Activated T-cell treated with anti-CD3 and anti-CD28 coated beads, Interleukin-2, amount 50 U/mL, for 1 hour (primary cell): ENCODE measurements at regions not wholly inside any gene's neighbourhood (a gene's known extent, or its start where the extent isn't known, plus 50 kb on each side); places are given as distances from the start of the nearest gene placed in this dataset.

ENCODE experiments used
- DNase-seq: peaks from one replicate; pipeline ENCODE4 v3.0.0-alpha.2; 2020

DNA sequence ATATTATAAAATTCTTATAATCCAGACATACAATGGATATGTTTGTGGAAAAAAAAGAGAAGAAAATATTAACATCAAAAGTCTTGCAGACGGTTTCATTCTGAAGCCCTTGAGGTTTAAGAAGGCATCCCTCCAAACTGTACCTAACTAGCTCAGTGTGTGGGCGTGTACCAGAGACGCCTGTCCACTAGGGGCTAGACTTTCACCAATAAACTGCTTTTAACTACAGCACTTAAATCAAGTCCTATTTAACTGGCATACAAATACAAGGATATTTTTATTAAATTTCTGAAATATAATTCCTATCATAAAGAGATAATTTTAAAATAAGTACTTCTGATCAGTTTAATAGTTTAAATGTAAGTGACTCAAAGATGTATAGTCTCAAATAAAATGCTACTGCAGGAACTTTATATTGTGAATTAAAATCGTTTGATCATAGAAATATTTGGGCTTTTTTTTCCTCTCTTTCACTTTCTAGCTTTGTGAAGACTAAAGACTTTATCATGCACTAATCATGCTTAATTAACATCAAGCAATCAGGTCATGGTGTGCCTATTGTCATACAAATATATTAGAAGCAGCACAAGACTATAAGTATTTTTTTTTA lies 437.7 kb downstream of the SATB2 start:
- no peak for DNase-seq

GRCh38 chr2:199018826-199019225 lies 438.9 kb downstream of the SATB2 start:
- DNase-seq: no peak

GRCh38 chr2:199015072-199015471 lies 442.7 kb downstream of the SATB2 start:
- DNase-seq: no peak

- no peak for DNase-seq
Measured at GRCh38 chr2:199014226-199014625, 443.5 kb downstream of the SATB2 start.

DNA sequence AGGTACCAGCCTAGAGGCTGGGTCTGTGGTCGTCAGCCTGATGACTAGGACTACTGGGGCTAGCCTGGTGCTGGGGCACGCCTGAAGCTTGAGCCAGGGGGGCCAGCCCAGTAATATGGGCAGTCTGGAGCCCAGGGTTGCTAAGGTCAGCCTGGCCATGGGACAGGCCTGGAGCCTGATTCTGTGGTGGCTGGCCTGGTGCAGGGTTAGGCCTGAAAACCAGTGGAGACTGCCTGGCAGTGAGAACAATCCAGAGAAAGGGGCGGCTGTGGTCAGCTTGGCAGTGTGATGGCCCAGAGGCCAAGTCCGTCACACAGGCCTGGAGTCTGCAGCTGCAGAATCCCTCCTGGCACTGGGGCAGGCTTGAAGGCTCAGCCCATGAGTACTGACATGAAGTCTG lies 445.8 kb downstream of the SATB2 start:
- DNase-seq: no peak

- no peak for DNase-seq
Measured at GRCh38 chr2:198994678-198995077, 463.1 kb downstream of the SATB2 start.

- DNase-seq: no peak
Measured at GRCh38 chr2:198991431-198991830, 466.3 kb downstream of the SATB2 start.

DNA sequence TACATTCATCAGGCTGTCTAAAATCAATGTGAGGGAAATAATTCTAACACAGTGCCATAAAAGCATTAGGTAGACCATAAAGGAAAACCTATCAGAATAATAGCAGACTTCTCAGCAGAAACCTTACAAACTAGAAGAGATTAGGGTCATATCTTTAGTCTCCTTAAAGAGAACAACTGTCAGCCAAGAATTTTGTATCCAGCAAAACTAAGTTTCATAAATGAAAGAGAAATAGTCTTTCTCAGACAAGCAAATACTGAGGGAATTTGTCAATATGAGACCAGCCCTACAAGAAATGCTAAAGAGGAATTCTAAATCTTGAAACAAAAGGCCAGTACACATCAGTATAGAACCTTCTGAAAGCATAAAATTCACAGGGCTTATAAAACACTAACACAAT lies 482.0 kb downstream of the SATB2 start:
- DNase-seq: no peak

GRCh38 chr2:198973785-198974184 lies 484.0 kb downstream of the SATB2 start:
- DNase-seq: no peak

DNA sequence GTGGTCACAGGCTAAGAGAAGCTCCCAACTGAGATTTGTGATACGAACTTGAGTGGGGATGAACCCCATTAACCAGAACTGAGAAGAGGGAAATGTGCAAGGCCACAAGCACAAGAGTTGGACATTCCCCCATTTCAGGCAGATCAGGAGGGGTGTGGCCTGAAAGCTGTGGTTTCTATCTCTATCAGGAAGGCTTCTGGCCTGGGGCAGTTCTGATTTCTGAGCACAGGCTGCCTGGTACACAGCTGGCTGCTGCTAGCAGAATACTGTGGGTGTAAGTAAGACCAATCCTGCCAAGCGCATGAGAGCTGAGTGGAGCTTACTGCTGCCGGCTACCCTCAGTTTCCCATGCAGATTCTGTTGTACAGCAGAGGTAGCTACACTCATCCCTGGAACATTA lies 484.6 kb downstream of the SATB2 start:
- no peak for DNase-seq

DNA sequence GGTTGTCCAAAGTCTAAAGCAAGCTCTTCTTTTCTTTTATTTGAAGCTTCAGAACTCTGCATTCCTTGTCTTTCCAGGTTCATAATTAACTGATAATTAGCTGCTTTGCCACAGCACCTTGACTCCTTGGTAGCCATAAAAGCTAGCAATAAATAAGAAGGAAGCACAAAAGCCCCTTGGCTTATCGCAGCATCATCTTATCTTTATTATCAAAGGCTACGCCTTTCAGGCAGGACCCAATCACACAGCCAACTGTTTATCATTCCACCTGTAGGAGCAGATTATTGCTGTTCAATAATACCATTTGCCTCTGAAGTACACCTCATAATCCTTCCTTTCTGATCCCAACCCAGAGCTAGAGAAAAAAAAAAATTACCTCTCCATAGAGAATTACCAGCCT lies 489.2 kb downstream of the SATB2 start:
- DNase-seq: no peak

DNA sequence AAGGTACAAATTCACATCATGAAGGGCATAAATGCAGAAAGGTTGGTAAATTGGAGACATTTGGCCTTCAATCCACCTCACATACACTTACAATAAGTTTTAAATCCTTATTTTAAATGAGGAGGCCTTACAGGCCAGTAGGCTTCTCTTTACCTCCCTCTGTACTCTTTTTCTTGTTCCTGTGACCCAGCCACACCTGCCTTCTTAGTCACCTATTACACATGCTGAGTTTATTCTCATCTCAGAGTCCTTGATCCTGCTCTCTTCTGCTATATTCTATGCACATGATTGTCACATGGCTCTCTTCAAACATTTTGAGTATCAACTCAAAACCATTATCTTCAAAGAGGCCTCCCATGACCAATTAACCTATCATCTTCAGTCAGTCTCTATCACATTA lies 491.5 kb downstream of the SATB2 start:
- no peak for DNase-seq

- DNase-seq: no peak
Measured at GRCh38 chr2:198961547-198961946, 496.2 kb downstream of the SATB2 start.

DNA sequence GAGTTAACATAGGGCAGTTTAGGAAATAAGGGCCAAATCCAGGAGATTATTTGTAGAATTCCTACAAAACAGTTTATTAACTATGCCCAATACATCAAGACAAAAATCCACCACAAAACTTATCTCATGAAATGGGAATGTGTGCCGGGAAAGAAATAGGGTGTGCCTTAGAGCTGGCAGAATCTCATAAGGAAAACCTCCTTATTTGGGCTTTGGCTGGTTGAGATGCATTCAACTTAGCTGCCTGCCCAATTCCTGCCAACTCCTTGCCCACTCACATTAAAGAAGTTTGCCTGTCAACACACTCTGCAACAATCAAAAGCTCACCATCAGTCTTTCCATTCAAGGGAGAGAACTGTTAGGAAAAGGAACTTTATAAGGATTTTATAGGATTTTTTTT lies 500.6 kb downstream of the SATB2 start:
- DNase-seq: no peak

DNA sequence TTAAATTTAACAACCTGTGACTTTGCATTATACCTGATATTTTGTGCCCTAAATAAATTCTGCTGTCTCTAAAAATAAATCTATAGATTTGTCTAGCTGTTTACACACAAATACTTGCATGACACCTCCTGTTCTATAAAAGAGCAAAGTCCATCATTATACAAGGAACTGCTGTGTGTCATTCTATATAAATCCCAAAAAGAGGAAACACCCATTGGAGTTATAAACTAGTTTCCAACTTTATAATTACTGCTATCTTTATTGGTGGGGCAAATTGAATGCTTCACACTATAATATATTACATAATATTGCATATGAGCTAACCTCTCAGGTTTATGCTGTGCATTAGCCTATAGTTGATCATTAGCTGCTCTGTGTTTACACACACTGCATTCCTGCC lies 504.4 kb downstream of the SATB2 start:
- DNase-seq: no peak

GRCh38 chr2:198950803-198951202 lies 506.9 kb downstream of the SATB2 start:
- DNase-seq: no peak

DNA sequence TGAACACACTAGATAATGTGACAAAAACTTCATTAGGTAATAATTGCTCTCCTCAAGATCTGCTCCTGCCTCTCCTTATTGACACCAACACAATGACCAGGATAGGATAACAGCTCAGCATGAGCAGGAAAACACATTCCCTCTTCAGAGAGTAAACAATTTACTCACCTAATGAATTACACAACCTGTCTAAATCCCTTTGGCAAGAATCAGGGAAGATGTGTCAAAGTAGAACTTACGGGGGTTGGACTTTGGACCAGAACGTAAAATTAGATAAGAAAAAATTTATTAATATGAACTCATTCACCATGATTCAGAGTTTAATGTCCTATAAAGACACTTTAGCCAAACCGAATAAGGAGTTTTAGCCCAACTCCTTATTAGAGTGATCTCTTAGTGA lies 512.2 kb downstream of the SATB2 start:
- DNase-seq: no peak

DNA sequence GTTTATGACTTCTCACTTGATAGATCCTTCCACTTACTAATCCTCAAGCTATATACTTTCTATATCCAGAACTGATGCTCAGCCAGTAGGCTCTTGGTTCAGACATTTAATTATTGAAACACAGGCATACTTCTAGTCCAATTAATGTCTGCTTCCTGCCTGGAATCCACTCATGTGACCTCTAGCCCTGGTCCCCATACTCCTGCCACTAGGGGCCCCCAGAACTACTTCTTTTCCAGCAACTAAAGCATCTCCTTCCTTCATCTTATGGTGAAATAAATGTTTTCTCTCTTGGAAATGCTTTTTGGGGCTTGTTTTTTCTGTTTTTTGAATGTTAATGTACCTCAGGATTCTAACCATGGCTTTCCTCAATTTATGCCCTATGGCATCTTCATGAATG lies 527.6 kb downstream of the SATB2 start:
- DNase-seq: no peak

DNA sequence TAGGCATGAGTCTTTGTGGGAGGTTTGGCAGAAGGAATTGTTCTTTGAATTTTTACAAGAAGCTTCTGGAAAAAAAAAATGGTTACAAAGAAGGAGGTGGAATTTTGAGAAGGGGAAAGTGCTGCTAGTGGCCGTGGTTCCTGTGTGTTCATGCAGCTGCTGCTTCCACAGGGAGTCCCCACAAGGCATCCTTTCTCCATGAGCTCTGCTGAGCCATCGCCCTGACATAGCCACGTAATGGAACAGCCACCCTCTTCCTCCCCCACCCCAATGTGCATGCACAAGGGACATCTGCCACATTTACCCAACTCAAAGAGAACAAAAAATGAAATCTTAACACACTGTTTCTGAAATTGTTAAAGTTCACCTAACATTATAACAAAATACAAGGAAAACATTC lies 529.7 kb downstream of the SATB2 start:
- DNase-seq: no peak

DNA sequence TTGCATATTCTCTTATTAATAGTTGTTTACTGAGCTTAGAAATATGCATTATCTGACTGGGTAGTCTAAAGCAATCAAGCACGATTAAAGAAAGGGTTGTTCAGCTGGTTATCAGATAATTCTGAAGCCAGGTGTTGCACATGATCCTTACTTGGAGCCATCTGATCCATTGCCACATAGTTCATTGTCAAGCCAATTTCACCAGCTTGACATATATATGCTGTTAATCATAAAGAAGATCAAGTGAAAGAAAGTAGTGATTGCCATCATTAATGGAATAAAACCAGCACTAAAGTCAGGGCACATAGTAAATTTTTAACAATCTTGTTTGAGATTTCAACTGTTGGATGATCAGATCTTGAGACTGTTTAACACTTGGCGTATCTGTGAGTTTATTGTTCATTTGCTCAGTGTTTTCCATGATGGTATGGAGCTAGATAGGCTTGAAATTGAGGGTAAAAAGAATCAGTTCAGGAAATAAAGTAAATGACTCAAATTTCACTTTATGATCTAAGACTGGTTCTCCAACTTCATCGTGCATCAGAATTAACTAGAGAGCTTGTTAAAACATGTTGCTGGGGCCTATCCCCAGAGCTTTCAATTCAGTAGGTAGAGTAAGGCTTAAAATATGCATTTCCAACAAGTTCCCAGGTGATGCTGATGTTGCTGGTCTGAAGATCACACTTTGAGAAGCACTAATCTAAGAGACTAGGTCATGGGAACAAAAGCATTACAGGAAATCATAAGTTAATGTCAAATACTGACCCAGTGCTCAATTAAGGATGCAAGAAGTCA lies 539.6 kb downstream of the SATB2 start:
- DNase-seq: no peak

DNA sequence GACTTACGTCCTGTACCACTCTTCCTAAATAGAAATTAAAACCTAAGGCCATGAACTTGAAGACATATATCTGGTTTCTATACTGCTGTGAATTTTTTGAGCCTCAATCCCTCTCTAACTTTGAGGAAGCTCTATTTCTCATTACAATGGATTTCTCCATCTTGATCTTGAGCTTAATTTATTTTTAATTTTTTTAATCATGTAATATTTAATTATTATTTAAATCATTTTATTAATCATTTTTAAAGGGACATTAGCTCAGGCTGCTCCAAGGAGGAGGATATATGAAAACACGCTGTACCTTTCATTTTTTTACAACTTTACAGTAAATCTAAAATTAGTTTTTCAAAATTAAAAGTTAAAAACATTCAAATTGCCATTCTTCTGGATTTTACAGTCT lies 540.5 kb downstream of the SATB2 start:
- DNase-seq: no peak

GRCh38 chr2:198916548-198917080 lies 541.1 kb downstream of the SATB2 start:
- DNase-seq: no peak

GRCh38 chr2:198913394-198914152 lies 544.2 kb downstream of the SATB2 start:
- no peak for DNase-seq
